H1 (cell line): ENCODE measurements at regions not wholly inside any gene's neighbourhood (a gene's known extent, or its start where the extent isn't known, plus 50 kb on each side); places are given as distances from the start of the nearest gene placed in this dataset.

Experiments
- CTCF ChIA-PET: fragments of 300-600 bp; sonication (Branson Sonifier 250); formaldehyde crosslinking; loops from one replicate; lab custom pipeline; 2021; ENCODE audit not compliant: partially characterized antibody; lab: Charles Lee
- POLR2A ChIA-PET: fragments of 300-600 bp; sonication (Branson Sonifier 250); formaldehyde crosslinking; loops from one replicate; lab custom pipeline; 2021; ENCODE audit warnings: inconsistent platforms; ENCODE audit not compliant: partially characterized antibody; lab: Charles Lee
- DNase-seq, 2 experiments: peaks; one replicate each; pipeline versions ENCODE4 v3.0.0 to v3.0.0-alpha.2; 2010 to 2022; ENCODE audit warnings: low spot score in 2 of 2, low read depth in 1 of 2, mixed read lengths in 1 of 2
- FAIRE-seq: peaks from 2 replicates; lab custom pipeline; 2011; peaks lifted over from hg19 to GRCh38; lab: Jason Lieb, UNC
- H2AFZ ChIP-seq: 2 replicates; pipeline ENCODE4 v1.8.1; 2012; ENCODE audit warnings: low read length, inconsistent platforms
- H2AK5ac ChIP-seq: 2 replicates; pipeline ENCODE4 v1.6.1; 2013; ENCODE audit warnings: low read depth, low read length
- H2BK120ac ChIP-seq: replicated peaks from 2 replicates; pipeline ENCODE3; 2013; ENCODE audit warnings: low read depth, low read length, inconsistent platforms
- H2BK12ac ChIP-seq: 2 replicates; pipeline ENCODE4 v1.6.1; 2013; ENCODE audit warnings: low read depth, low read length
- H2BK15ac ChIP-seq: 2 replicates; pipeline ENCODE4 v1.6.1; 2013; ENCODE audit warnings: low read length
- H2BK20ac ChIP-seq: 2 replicates; pipeline ENCODE4 v1.6.1; 2013; ENCODE audit warnings: low read length
- H2BK5ac ChIP-seq: 2 replicates; pipeline ENCODE4 v1.6.1; 2013; ENCODE audit warnings: low read depth, low read length
- H3K14ac ChIP-seq: 2 replicates; pipeline ENCODE4 v1.6.1; 2013; ENCODE audit warnings: inconsistent platforms; ENCODE audit not compliant: insufficient read length
- H3K18ac ChIP-seq: 2 replicates; pipeline ENCODE4 v1.6.1; 2013; ENCODE audit warnings: low read length; ENCODE audit errors: extremely low read depth
- H3K23ac ChIP-seq: 2 replicates; pipeline ENCODE4 v1.6.1; 2013; ENCODE audit warnings: inconsistent platforms; ENCODE audit not compliant: insufficient read length
- H3K23me2 ChIP-seq: 2 replicates; pipeline ENCODE4 v1.6.1; 2013; ENCODE audit warnings: low read depth, low read length
- H3K27ac ChIP-seq: 2 replicates; pipeline ENCODE4 v1.6.1; 2011; ENCODE audit warnings: low read depth, low read length, inconsistent platforms
- H3K27me3 ChIP-seq, 4 experiments: replicated peaks in 1 of 4; 1 replicate in 1 of 4; 2 replicates in 3 of 4; pipeline versions ENCODE4 v1.6.1 to v1.8.1; 2011 to 2013; ENCODE audit warnings: low read length in 3 of 4, mild to moderate bottlenecking in 3 of 4, inconsistent platforms in 2 of 4, mixed read lengths in 2 of 4, moderate library complexity in 1 of 4; ENCODE audit not compliant: control insufficient read depth in 3 of 4, insufficient read depth in 3 of 4; ENCODE audit errors: extremely low read depth in 1 of 4
- H3K36me3 ChIP-seq, 4 experiments: 2 replicates each; pipeline versions ENCODE4 v1.6.1 to v1.8.1; 2011 to 2013; ENCODE audit warnings: mild to moderate bottlenecking in 4 of 4, low read length in 3 of 4, moderate library complexity in 2 of 4, control low read depth in 1 of 4, inconsistent platforms in 1 of 4; ENCODE audit not compliant: insufficient read depth in 4 of 4, control insufficient read depth in 2 of 4
- H3K4ac ChIP-seq: replicated peaks from 2 replicates; pipeline ENCODE3; 2013; ENCODE audit warnings: low read length, low read depth, mixed read lengths, inconsistent platforms; ENCODE audit not compliant: insufficient read length
- H3K4me1 ChIP-seq, 4 experiments: replicated peaks in 1 of 4; 1 replicate in 1 of 4; 2 replicates in 3 of 4; pipeline versions ENCODE4 v1.6.1 to v1.8.1; 2011 to 2013; ENCODE audit warnings: low read length in 3 of 4, inconsistent platforms in 2 of 4, mixed read lengths in 1 of 4; ENCODE audit not compliant: insufficient read depth in 4 of 4, control insufficient read depth in 3 of 4
- H3K4me2 ChIP-seq, 2 experiments: 2 replicates each; pipeline versions ENCODE4 v1.6.1 to v1.8.1; 2011 to 2013; ENCODE audit warnings: low read depth in 2 of 2, low read length in 2 of 2, control low read depth in 1 of 2, inconsistent platforms in 1 of 2, mild to moderate bottlenecking in 1 of 2; ENCODE audit not compliant: insufficient read depth in 1 of 2
- H3K4me3 ChIP-seq, 4 experiments: fragments of 200-600, 300-600 bp in 1 of 4; sonication (generic), shearing (Covaris generic), sonication (Bioruptor Twin) in 1 of 4; 2 replicates each; pipeline versions ENCODE4 v1.5.1 to v1.8.1; 2011 to 2016; ENCODE audit warnings: low read length in 4 of 4, low read depth in 3 of 4, control low read depth in 2 of 4, inconsistent platforms in 2 of 4, mild to moderate bottlenecking in 2 of 4, mixed read lengths in 1 of 4, moderate library complexity in 1 of 4; ENCODE audit not compliant: insufficient read depth in 2 of 4; ENCODE audit errors: extremely low read depth in 1 of 4
- H3K56ac ChIP-seq: replicated peaks from 2 replicates; pipeline ENCODE3; 2013; ENCODE audit warnings: low read depth, mild to moderate bottlenecking, mixed read lengths, low read length, inconsistent platforms; ENCODE audit not compliant: insufficient read length
- H3K79me1 ChIP-seq: 2 replicates; pipeline ENCODE4 v1.6.1; 2013; ENCODE audit warnings: low read depth, low read length, control low read depth
- H3K79me2 ChIP-seq, 2 experiments: 2 replicates each; pipeline versions ENCODE4 v1.6.1 to v1.8.1; 2012 to 2013; ENCODE audit warnings: low read length in 2 of 2, mild to moderate bottlenecking in 2 of 2, inconsistent platforms in 1 of 2; ENCODE audit not compliant: insufficient read depth in 2 of 2, control insufficient read depth in 1 of 2
- H3K9ac ChIP-seq, 4 experiments: replicated peaks in 1 of 4; 1 replicate in 1 of 4; 2 replicates in 3 of 4; pipeline versions ENCODE4 v1.6.1 to v1.8.1; 2011 to 2013; ENCODE audit warnings: low read depth in 3 of 4, low read length in 3 of 4, control low read depth in 2 of 4, mild to moderate bottlenecking in 2 of 4, moderate library complexity in 2 of 4, inconsistent platforms in 1 of 4; ENCODE audit errors: extremely low read depth in 1 of 4
- H3K9me3 ChIP-seq, 2 experiments: 2 replicates each; pipeline versions ENCODE4 v1.6.1 to v1.8.1; 2012 to 2013; ENCODE audit warnings: mild to moderate bottlenecking in 2 of 2, moderate library complexity in 2 of 2, control low read depth in 1 of 2, inconsistent platforms in 1 of 2, low read depth in 1 of 2, low read length in 1 of 2, mixed read lengths in 1 of 2; ENCODE audit not compliant: insufficient read depth in 2 of 2
- H4K20me1 ChIP-seq, 2 experiments: replicated peaks in 1 of 2; 2 replicates each; pipeline versions ENCODE3 to v1.8.1; 2011 to 2013; ENCODE audit warnings: inconsistent platforms in 2 of 2, low read length in 2 of 2, mild to moderate bottlenecking in 1 of 2; ENCODE audit not compliant: insufficient read depth in 2 of 2, control insufficient read depth in 1 of 2
- H4K5ac ChIP-seq: 2 replicates; pipeline ENCODE4 v1.6.1; 2013; ENCODE audit warnings: low read length, low read depth, mixed read lengths, inconsistent platforms; ENCODE audit not compliant: insufficient read length
- H4K8ac ChIP-seq: 2 replicates; pipeline ENCODE4 v1.8.0; 2013; ENCODE audit warnings: mild to moderate bottlenecking, moderate library complexity, low read length, inconsistent platforms; ENCODE audit not compliant: insufficient read depth; ENCODE audit errors: extremely low read depth
- H4K91ac ChIP-seq: replicated peaks from 2 replicates; pipeline ENCODE3; 2013; ENCODE audit warnings: low read length, mixed read lengths, inconsistent platforms; ENCODE audit not compliant: insufficient read length
- CEBPB ChIP-seq: IDR thresholded peaks from 2 replicates; pipeline ENCODE4 v1.6.1; 2012; ENCODE audit warnings: low read depth, low read length
- CHD1 ChIP-seq: IDR thresholded peaks from 2 replicates; pipeline ENCODE4 v1.6.1; 2012; ENCODE audit warnings: low read depth, low read length, improper control_type of control experiment
- CHD2 ChIP-seq: IDR thresholded peaks from 2 replicates; pipeline ENCODE4 v1.6.1; 2012; ENCODE audit warnings: low read length, improper control_type of control experiment
- EGR1 ChIP-seq: IDR thresholded peaks from 2 replicates; pipeline ENCODE4 v1.6.1; 2011; ENCODE audit warnings: low read depth, low read length, borderline replicate concordance
- KDM5A ChIP-seq: fragments of 200-600 bp; IDR thresholded peaks from 2 replicates; pipeline ENCODE4 v1.7.1; 2012; ENCODE audit warnings: mild to moderate bottlenecking, low read length, inconsistent platforms, mixed read lengths
- MAFK ChIP-seq: IDR thresholded peaks from 2 replicates; pipeline ENCODE4 v1.6.1; 2012; ENCODE audit warnings: low read depth, mild to moderate bottlenecking, improper control_type of control experiment, low read length
- RBBP5 ChIP-seq: IDR thresholded peaks from 2 replicates; pipeline ENCODE4 v1.7.1; 2012; ENCODE audit warnings: low read depth, mild to moderate bottlenecking, inconsistent platforms, low read length, moderate library complexity, borderline replicate concordance
- SAP30 ChIP-seq: fragments of 300-600 bp; sonication (generic); IDR thresholded peaks from 2 replicates; pipeline ENCODE4 v1.7.1; 2012; ENCODE audit warnings: low read length, moderate library complexity, mild to moderate bottlenecking, inconsistent platforms; ENCODE audit not compliant: insufficient read depth, insufficient replicate concordance
- SRF ChIP-seq: IDR thresholded peaks from 2 replicates; pipeline ENCODE4 v1.6.1; 2011; ENCODE audit warnings: mild to moderate bottlenecking, low read depth, low read length, moderate library complexity
- SUZ12 ChIP-seq: fragments of 200-600 bp; sonication (generic); IDR thresholded peaks from 2 replicates; pipeline ENCODE4 v1.6.1; 2012; ENCODE audit warnings: mild to moderate bottlenecking, inconsistent platforms, low read length, moderate library complexity, mixed read lengths
- TBP ChIP-seq: IDR thresholded peaks from 2 replicates; pipeline ENCODE4 v1.6.1; 2011; ENCODE audit warnings: low read depth, low read length, improper control_type of control experiment
- WGBS, 2 experiments: shearing (Covaris generic) in 1 of 2; methylation state at CpG; one replicate each; pipeline versions ENCODE4 v1.1.6 to v1.1.7; 2013 to 2015; ENCODE audit warnings: low lambda C conversion rate in 2 of 2, mixed read lengths in 2 of 2, inconsistent platforms in 1 of 2, low coverage in 1 of 2, missing lambda C conversion rate in 1 of 2; ENCODE audit not compliant: insufficient replicate concordance in 2 of 2, insufficient coverage in 1 of 2, insufficient read length in 1 of 2; ENCODE audit errors: extremely low coverage in 1 of 2, missing lambda C conversion rate in 1 of 2; 5-methylcytosine and 5-hydroxymethylcytosine counted together
- TF ChIP-seq, protein P1 (sequence below): IDR thresholded peaks from 2 replicates; pipeline ENCODE4 v1.6.1; 2012; ENCODE audit warnings: low read length, inconsistent platforms

DNA sequence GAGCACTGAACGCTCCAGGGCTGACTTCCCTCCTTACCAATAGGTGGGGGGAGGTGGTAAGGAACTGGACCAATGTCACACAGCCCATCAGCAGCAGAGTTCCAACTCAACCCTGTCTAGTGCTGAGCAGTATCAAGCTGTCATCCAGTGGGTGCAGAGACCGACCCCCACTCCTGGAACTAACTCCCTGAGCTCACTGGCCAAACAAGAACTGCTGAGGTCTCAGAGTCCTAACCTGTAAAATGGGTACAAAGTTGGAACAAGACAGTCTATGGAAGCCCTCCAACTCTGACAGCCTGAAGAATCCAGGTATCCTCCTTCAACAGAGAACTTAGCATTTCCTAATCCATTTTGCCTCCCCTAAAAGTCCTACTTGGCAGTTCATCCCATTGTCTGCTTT is 91.1 kb upstream of the CLMN start:
- Histone ChIP-seq H4K20me1 (no peaks in the 10 kb centered on the region), H2BK12ac (no peak overlapping the region), H2AFZ (no peak overlapping the region), H2BK15ac (no peak overlapping the region), H3K56ac (no peak overlapping the region), H3K4me2 (no peak overlapping the region), H3K4me3 (no peak overlapping the region), H4K8ac (no peak overlapping the region; the same call in 1 of the 2 replicates), H2AK5ac (no peak overlapping the region), H4K5ac (no peak overlapping the region), H4K91ac (no peak overlapping the region), H3K79me2 (no peaks in the 10 kb centered on the region), H2BK20ac (no peak overlapping the region), H3K79me1 (no peaks in the 10 kb centered on the region), H3K14ac (no peak overlapping the region), H3K27ac (no peak overlapping the region), H3K23ac (no peak overlapping the region), H3K9ac (no peak overlapping the region), H3K27me3 (no peaks in the 10 kb centered on the region), H3K18ac (no peak overlapping the region), H3K36me3 (no peaks in the 10 kb centered on the region), H3K4me1 (peaks cover 0 to 6% (median 2%) of the 10 kb centered on the region in 4 experiments; a peak in 2 of 7 replicates), H3K23me2 (no peaks in the 10 kb centered on the region; the same call in 1 of the 2 replicates), H2BK120ac (no peak overlapping the region), H2BK5ac (no peak overlapping the region), H3K9me3 (no peaks in the 10 kb centered on the region), H3K4ac (no peak overlapping the region)
- ChIA-PET CTCF (interaction anchor here (1.1 to 1.4 kb wide), 4 partner anchors 16 to 21 kb away, joined by 3 to 4 read pairs (median 3); no protein-coding TSS in a partner anchor), POLR2A (no interaction called here)
- WGBS, 2 experiments = 86% methylated on average over 2 of the region's 2 CpGs; no CpG with 5 or more reads in 1 of the 2 experiments
- TF ChIP-seq, protein P1, sequence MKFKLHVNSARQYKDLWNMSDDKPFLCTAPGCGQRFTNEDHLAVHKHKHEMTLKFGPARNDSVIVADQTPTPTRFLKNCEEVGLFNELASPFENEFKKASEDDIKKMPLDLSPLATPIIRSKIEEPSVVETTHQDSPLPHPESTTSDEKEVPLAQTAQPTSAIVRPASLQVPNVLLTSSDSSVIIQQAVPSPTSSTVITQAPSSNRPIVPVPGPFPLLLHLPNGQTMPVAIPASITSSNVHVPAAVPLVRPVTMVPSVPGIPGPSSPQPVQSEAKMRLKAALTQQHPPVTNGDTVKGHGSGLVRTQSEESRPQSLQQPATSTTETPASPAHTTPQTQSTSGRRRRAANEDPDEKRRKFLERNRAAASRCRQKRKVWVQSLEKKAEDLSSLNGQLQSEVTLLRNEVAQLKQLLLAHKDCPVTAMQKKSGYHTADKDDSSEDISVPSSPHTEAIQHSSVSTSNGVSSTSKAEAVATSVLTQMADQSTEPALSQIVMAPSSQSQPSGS = no peak
- TF ChIP-seq TBP (no peak), RBBP5 (no peak), EGR1 (no peak), CHD1 (no peak), KDM5A (no peak), SRF (no peak), MAFK (no peak), SAP30 (no peak), CEBPB (no peak), SUZ12 (no peak), CHD2 (no peak)
- DNase-seq (no peak), FAIRE-seq (no peak)
